ENCODE measurements at regions not wholly inside any gene's neighbourhood (a gene's known extent, or its start where the extent isn't known, plus 50 kb on each side); places are given as distances from the start of the nearest gene placed in this dataset.

DNA sequence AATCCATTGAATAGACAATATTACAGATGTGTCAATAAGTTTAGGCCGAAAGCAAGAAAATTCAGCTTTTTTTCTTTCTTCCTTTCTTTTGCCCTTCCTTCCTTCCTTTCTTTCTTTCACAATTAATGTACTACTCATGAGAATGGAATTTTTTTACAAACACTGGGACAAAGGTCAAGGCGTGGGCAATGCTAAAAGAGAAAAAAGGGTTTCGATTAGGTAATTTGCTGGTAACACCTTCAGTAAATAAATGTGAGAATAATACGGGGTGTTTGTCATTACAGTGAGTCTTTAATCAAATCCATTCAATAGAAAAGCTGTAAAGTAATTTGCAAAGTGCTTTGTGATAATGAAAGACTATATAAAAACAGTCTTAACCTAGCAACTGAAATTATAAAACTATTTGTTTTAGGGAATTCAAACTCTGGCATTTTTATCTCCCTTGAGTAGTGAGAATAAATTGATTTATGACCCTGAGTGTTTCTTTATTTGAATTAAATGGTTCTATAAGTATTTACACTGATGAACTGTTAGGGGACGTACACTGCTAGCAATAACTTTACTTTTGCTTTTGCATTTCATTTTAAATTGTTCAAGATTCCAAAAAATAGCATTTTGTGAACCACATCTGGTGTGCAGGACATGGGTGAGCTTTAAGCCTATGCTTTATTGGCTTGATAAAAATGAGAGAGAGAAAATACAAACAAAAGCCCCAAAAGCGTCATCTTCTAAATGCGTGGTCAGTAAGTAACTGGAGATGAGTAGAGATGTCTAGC is 104.2 kb upstream of the THRB start:
- no peaks in the 10 kb centered on the region for H4K20me1 ChIP-seq (ENCODE audit: control insufficient read depth, insufficient read depth)
- H3K36me3 ChIP-seq (ENCODE audit: control insufficient read depth in 2 of 2, insufficient read depth in 2 of 2, low read length in 1 of 2), result no peaks in the 10 kb centered on the region
- ChIA-PET SMC1A (ENCODE audit: uncharacterized antibody, unreplicated experiment) (no interaction called here), POLR2A (no interaction called here), RAD21 (ENCODE audit: unreplicated experiment) (no interaction called here), CTCF (interaction anchor here (1.0 kb wide), 1 partner anchor 14 kb away, joined by 5 read pairs; no protein-coding TSS in a partner anchor)
- no peaks in the 10 kb centered on the region for H3K4me1 ChIP-seq (ENCODE audit: control insufficient read depth, insufficient read depth, low read length)
- H3K27ac ChIP-seq (ENCODE audit: control insufficient read depth, insufficient read depth), result no peak overlapping the region
- H3K9me3 ChIP-seq (replicated peaks; ENCODE audit: control insufficient read depth, insufficient read depth, low read length), result no peaks in the 10 kb centered on the region
- no peak overlapping the region for H2AFZ ChIP-seq (ENCODE audit: control insufficient read depth, low read depth, low read length)
- TF ChIP-seq, protein P1, sequence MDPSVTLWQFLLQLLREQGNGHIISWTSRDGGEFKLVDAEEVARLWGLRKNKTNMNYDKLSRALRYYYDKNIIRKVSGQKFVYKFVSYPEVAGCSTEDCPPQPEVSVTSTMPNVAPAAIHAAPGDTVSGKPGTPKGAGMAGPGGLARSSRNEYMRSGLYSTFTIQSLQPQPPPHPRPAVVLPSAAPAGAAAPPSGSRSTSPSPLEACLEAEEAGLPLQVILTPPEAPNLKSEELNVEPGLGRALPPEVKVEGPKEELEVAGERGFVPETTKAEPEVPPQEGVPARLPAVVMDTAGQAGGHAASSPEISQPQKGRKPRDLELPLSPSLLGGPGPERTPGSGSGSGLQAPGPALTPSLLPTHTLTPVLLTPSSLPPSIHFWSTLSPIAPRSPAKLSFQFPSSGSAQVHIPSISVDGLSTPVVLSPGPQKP (IDR thresholded peaks at IDR 0.05; ENCODE audit: low read depth, low read length), result no peak
- TF ChIP-seq, protein P2, sequence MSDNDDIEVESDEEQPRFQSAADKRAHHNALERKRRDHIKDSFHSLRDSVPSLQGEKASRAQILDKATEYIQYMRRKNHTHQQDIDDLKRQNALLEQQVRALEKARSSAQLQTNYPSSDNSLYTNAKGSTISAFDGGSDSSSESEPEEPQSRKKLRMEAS (IDR thresholded peaks at IDR 0.05; ENCODE audit: low read depth, low read length), result no peak
- TF ChIP-seq RFX5 (IDR thresholded peaks at IDR 0.05; ENCODE audit: low read depth, low read length) (no peak), POLR2AphosphoS5 (IDR thresholded peaks at IDR 0.05; ENCODE audit: low read length) (no peak), SMARCA5 (IDR thresholded peaks at IDR 0.05) (no peak), HDGF (IDR thresholded peaks at IDR 0.05) (no peak), POLR2A (IDR thresholded peaks at IDR 0.05; ENCODE audit: low read depth, low read length) (no peak), ZZZ3 (IDR thresholded peaks at IDR 0.05; ENCODE audit: control insufficient read depth, insufficient read length, low read depth) (no peak), ZNF207 (IDR thresholded peaks at IDR 0.05; ENCODE audit: borderline replicate concordance) (no peak), FOXM1 (IDR thresholded peaks at IDR 0.05; ENCODE audit: low read depth, low read length) (no peak), NFYA (IDR thresholded peaks at IDR 0.05; ENCODE audit: borderline replicate concordance, low read depth, low read length) (no peak)
- TF ChIP-seq, protein P3, sequence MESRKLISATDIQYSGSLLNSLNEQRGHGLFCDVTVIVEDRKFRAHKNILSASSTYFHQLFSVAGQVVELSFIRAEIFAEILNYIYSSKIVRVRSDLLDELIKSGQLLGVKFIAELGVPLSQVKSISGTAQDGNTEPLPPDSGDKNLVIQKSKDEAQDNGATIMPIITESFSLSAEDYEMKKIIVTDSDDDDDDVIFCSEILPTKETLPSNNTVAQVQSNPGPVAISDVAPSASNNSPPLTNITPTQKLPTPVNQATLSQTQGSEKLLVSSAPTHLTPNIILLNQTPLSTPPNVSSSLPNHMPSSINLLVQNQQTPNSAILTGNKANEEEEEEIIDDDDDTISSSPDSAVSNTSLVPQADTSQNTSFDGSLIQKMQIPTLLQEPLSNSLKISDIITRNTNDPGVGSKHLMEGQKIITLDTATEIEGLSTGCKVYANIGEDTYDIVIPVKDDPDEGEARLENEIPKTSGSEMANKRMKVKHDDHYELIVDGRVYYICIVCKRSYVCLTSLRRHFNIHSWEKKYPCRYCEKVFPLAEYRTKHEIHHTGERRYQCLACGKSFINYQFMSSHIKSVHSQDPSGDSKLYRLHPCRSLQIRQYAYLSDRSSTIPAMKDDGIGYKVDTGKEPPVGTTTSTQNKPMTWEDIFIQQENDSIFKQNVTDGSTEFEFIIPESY (IDR thresholded peaks at IDR 0.05), result no peak
- 22% methylated on average over 7 of the region's 7 CpGs for WGBS (ENCODE audit: insufficient coverage, insufficient replicate concordance, low lambda C conversion rate, missing lambda C conversion rate)
- H3K4me3 ChIP-seq, result no peak overlapping the region
- H3K4me2 ChIP-seq (ENCODE audit: control insufficient read depth, insufficient read depth), result no peak overlapping the region
- no TSS peak for BruUV-seq (replicated peaks)
- no peak for ATAC-seq
- no peaks in the 10 kb centered on the region for H3K27me3 ChIP-seq (replicated peaks in 1 of 2; ENCODE audit: control insufficient read depth in 2 of 2, insufficient read depth in 2 of 2, low read length in 1 of 2)
- FAIRE-seq, result no peak
- no peaks in the 10 kb centered on the region for H3K79me2 ChIP-seq (ENCODE audit: control insufficient read depth, insufficient read depth, low read length)
- in situ Hi-C loops (cut with MboI) (no loop called here), intact Hi-C loops (cut with micrococcal nuclease; ENCODE audit: unreplicated experiment) (no loop called here)
- DNase-seq (ENCODE audit: low read depth, low spot score), result no peak
- H3K9ac ChIP-seq (ENCODE audit: control insufficient read depth, insufficient read depth, low read length), result no peak overlapping the region

Measured in GM12878 (cell line).